HG03097 (cell line): ENCODE measurements at regions not wholly inside any gene's neighbourhood (a gene's known extent, or its start where the extent isn't known, plus 50 kb on each side); places are given as distances from the start of the nearest gene placed in this dataset.

ENCODE experiments used
- ATAC-seq: cut with Tn5 transposase; IDR thresholded peaks from one replicate; pipeline ENCODE4 v1.9.1; 2021; ENCODE audit not compliant: unreplicated experiment, low FRiP score

DNA sequence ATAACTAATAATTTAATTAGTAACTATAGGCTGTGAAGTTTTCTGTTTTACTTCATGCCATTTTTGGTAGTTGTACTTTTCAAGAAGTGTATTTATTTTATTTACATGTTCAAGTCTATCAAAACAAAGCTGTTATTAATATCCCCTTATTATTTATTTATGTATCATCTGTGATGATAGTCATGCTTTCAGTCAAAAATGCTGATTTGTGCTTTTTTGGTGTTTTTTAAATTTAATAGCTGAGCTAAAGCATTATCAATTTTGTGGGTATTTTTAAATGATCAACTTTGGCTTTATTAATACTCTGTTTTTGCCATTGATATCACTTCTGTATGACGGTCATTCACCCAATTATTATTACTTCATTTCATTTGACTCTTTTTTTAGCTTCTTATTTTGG is 1229.2 kb upstream of the CADM2 start:
- no peak for ATAC-seq

DNA sequence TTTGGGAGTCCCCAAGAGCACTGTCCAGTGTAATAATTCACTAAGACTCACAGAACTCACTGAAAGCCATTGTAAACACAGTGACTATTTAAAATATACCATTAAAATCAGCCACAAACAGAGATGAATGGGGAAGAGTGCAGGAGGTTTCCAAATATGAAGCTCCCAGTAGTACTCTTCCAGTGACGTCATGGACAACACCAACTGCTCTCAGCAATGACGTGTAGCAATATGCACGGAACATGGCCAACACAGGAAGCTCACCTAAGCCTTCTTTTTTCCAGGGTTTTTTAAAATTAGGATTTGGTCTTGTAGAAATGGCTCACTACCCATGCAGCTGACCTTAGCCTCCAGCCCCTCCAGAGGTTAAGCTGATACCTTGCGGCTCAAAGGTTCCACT is 1224.1 kb upstream of the CADM2 start:
- ATAC-seq, result no peak

GRCh38 chr3:83738202-83738601 is 1220.6 kb upstream of the CADM2 start:
- no peak for ATAC-seq

GRCh38 chr3:83740504-83740903 is 1218.3 kb upstream of the CADM2 start:
- ATAC-seq, result no peak

- ATAC-seq, result no peak
Observed at GRCh38 chr3:83765956-83766355, 1192.8 kb upstream of the CADM2 start.

GRCh38 chr3:83769791-83770663 is 1188.8 kb upstream of the CADM2 start:
- no peak for ATAC-seq

DNA sequence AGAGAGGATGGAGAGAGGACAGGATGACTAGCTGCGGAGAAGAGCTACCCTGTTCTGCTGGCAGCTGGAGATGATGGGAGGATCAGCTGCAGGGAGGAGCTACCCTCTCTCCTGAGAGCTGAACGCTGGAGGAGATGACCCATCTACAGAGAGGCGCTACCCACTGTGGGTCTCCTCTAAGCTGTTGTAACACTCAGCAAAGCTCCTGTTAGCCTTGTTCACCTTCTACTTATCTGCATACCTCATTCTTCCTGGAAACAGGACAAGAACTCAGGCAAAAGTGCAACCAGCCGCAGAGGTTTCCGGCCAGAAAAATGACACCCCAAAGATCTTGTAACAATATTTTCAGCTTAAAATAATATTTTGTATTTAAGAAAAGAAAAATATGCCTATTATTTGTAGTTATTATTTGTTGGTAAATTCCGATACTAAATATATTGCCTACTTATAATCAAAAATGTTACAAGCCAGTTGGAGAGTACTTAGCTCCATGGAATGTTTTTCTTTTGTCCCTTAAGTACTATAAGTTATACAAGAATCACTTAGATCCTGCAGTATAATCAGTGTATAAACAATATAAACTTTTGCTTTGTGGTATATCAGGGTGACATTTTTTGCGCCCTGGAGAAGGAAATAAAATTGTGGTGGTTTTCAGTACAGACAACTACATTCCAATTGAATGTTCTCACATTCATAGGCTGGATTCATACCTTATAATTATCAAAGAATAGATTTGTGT is 1188.0 kb upstream of the CADM2 start:
- no peak for ATAC-seq

- no peak for ATAC-seq
Observed at GRCh38 chr3:83802801-83803200, 1156.0 kb upstream of the CADM2 start.

GRCh38 chr3:83807511-83807910 is 1151.3 kb upstream of the CADM2 start:
- ATAC-seq, result no peak

DNA sequence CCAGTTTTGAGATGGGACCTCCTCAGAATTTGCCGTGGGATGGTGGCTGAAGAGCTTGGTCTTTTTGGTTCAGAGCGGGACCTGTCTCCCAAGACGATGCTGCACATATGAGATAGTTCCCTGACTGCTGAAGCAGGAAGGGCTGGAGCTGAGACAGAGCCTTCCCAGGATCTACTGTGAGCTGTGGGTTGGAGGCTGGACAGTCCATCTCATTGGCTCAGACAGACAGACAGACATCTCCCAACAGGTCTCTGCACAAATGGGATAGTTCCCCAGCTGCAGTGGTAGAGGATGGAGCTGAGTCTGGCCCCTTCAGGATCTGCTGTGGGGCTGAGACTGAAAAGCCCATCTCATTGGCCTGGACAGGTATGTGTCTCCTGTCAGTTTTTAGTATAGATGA is 1145.6 kb upstream of the CADM2 start:
- ATAC-seq, result no peak

DNA sequence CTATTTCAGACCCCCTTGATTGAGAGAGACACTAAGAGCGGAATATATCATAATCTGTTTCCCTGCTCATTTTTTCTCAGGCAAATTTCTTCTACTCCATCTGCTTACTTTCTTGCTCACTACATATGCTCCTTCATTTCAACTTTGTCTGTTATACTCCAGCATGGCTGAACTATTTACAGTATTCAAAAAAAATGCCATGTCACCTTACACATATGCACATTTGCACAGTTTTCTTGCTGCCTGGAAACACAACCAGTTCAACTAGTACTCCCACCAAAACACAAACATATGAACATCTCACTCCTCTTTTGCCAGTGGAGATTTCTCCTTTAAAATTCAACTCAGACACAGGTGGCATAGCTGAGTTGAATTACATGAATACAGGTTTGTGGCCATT is 1142.1 kb upstream of the CADM2 start:
- no peak for ATAC-seq

DNA sequence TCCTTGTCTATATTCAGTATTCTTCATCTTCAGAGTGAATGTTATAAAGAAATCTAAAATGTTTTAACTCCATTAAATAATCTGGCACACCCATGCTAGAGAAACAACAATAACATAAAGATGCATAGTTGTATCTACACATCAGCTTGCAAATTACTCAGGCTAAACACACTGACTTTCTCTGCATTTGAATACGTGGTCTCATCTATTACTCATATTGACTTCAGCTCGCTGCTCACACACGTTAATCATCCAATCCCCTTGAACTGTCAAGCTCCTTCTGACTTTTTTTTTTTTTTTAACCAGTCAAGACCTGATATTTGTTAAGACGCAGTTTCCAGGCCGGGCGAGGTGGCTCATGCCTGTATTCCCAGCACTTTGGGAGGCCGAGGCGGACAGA is 1137.3 kb upstream of the CADM2 start:
- ATAC-seq, result no peak

GRCh38 chr3:83823095-83823494 is 1135.7 kb upstream of the CADM2 start:
- no peak for ATAC-seq

GRCh38 chr3:83835040-83835439 is 1123.7 kb upstream of the CADM2 start:
- ATAC-seq, result no peak

DNA sequence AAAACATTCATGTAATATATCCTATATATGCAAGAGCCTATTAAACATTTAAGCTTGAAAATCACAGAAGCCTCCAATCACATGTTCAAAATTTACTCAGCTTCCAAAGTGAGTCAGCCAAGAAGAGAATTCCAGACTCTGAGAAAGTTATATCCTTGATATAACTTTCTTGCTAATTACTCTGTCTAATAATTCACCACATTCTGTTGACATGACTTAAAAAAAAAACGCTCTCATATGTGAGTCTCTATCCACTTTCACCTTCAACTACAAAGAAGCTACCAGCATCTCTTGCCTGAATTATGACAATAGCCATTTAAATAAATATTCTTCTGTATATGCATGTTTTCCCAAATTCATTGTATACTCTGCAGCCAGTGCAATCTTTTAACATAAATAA is 1116.3 kb upstream of the CADM2 start:
- ATAC-seq, result no peak

DNA sequence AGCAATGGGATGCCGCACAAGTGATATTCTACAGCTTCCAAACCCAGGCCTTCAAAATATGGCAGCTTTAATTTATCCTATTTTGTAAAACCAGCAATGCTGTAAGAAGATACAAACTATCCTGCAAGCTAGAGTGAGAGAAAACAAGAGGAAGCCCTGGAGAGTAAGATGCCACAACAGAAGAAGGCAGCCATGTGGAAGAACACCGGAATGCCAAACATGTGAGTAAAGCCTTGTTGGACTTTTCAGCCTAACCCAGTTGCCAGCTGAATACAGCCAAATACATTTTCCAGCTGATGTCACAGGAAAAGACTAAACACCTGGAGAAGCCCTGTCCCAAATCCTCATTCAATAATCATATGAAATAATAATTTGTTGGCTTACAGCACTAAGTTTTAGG is 1115.1 kb upstream of the CADM2 start:
- ATAC-seq, result no peak

DNA sequence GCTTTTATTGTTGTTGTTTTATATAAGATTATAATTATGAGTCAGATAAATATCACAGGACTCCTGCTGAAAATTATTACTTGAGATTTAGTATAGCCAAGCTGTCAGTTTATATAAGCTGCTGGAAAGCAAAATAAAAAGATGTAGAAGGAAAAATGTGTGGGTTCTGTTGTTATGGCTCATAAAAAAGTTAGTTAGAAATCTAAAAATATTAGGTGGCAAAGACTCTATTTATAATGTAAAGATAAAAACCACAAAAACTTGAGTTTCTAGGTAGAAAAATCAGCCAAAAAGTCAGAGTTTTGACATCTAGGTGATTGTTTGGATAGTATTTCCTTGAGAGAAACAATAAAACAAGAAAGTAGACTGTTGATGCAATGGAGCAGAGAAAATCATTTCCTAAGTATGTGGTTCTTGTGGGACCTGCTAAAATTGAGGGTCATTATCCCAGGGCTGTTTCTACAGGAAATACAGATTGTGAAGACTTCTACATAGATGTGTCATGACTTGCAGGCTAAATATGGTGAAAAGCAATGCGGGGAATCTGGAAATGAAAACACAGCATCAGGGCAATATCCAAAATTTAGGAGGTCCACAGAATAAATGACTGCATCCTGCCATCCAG is 1109.6 kb upstream of the CADM2 start:
- no peak for ATAC-seq

- ATAC-seq, result no peak
Observed at GRCh38 chr3:83863380-83863779, 1095.4 kb upstream of the CADM2 start.

DNA sequence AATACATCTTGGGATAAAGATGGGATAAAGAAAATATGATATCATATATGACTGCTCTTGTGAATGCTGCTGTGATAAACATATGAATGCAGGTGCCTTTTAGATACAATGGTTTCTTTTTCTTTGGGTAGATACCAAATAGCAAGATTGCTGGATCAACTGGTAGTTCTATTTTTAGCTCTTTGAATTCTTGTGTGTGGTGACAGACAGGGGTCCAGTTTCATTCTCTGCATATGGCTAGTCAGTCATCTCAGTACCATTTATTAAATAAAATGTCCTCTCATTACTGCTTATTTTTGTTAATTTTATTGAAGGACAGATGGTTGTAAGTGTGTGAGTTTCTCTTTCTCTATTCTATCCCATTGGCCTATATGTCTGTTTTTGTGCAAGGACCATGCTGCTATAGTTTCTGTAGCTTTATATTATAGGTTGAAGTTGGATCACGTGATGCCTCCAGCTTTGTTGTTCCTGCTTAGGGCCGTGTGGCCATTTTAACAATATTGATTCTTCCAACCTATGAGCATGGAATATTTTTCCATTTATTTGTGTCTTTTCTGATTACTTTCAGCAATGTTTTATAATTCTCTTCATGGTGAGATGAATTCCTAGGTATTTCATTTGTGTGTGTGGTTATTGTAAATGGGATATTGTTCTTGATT is 1089.8 kb upstream of the CADM2 start:
- ATAC-seq, result no peak

DNA sequence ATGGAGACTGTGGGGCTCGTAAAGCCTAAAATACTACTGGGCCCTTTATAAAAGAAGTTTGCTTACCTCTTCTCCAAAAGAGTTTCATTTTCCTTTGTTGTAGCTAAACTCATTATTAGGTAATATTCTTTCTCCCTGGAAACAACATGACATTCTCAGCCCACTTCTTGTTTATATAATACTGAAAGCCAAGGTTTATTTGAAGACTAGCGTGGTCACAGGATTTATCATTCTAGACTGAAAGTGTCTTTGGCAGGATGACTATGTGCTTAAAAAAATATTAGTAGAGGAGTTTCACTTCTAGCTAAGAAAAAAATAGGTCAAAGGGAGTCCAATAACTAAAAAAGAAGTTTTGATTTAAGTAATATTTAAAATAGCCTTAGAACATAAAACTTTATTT is 1085.2 kb upstream of the CADM2 start:
- no peak for ATAC-seq

GRCh38 chr3:83877910-83878309 is 1080.9 kb upstream of the CADM2 start:
- no peak for ATAC-seq
